Effector memory CD4-positive, alpha-beta T cell (primary cell): ENCODE measurements at regions not wholly inside any gene's neighbourhood (a gene's known extent, or its start where the extent isn't known, plus 50 kb on each side); places are given as distances from the start of the nearest gene placed in this dataset.

ENCODE experiments used
- DNase-seq, 3 donors: peaks; one replicate each; pipeline ENCODE4 v3.0.0-alpha.2; 2020
- H3K27ac ChIP-seq: 2 replicates; pipeline ENCODE4 v1.7.0; 2013; ENCODE audit warnings: mild to moderate bottlenecking, low read length, moderate library complexity; ENCODE audit not compliant: insufficient read depth, poor library complexity, severe bottlenecking
- H3K27me3 ChIP-seq: replicated peaks from 2 replicates; pipeline ENCODE4 v1.7.0; 2013; ENCODE audit warnings: mild to moderate bottlenecking, low read length; ENCODE audit not compliant: insufficient read depth, control insufficient read depth, poor library complexity, severe bottlenecking
- H3K36me3 ChIP-seq: 2 replicates; pipeline ENCODE4 v1.7.0; 2013; ENCODE audit warnings: mild to moderate bottlenecking, low read length, moderate library complexity; ENCODE audit not compliant: control insufficient read depth, insufficient read depth
- H3K4me1 ChIP-seq: 2 replicates; pipeline ENCODE4 v1.7.0; 2013; ENCODE audit warnings: low read length, mild to moderate bottlenecking; ENCODE audit not compliant: control insufficient read depth, insufficient read depth, poor library complexity, severe bottlenecking
- H3K4me3 ChIP-seq: 2 replicates; pipeline ENCODE4 v1.7.0; 2013; ENCODE audit warnings: low read length, low read depth, mild to moderate bottlenecking; ENCODE audit not compliant: insufficient read depth, poor library complexity, severe bottlenecking
- H3K9me3 ChIP-seq: 2 replicates; pipeline ENCODE4 v1.7.0; 2013; ENCODE audit warnings: mild to moderate bottlenecking, low read length, moderate library complexity; ENCODE audit not compliant: control insufficient read depth

GRCh38 chr12:18794000-18794399, 56.1 kb downstream of the CAPZA3 start:
- no peak for DNase-seq
- Histone ChIP-seq H3K27me3 (no peaks in the 10 kb centered on the region), H3K4me3 (no peak overlapping the region), H3K9me3 (no peaks in the 10 kb centered on the region), H3K27ac (no peak overlapping the region), H3K4me1 (no peaks in the 10 kb centered on the region), H3K36me3 (no peaks in the 10 kb centered on the region)

- H3K27ac ChIP-seq, result no peak overlapping the region
- H3K36me3 ChIP-seq, result no peaks in the 10 kb centered on the region
- H3K27me3 ChIP-seq, result no peaks in the 10 kb centered on the region
- no peaks in the 10 kb centered on the region for H3K9me3 ChIP-seq
- H3K4me1 ChIP-seq, result no peaks in the 10 kb centered on the region
- no peak overlapping the region for H3K4me3 ChIP-seq
- no peak for DNase-seq
Observed at GRCh38 chr12:18797604-18798003, 59.7 kb downstream of the CAPZA3 start.

GRCh38 chr12:18798535-18799361, 60.8 kb downstream of the CAPZA3 start:
- no peaks in the 10 kb centered on the region for H3K9me3 ChIP-seq
- H3K4me3 ChIP-seq, result no peak overlapping the region
- H3K4me1 ChIP-seq, result no peaks in the 10 kb centered on the region
- H3K36me3 ChIP-seq, result no peaks in the 10 kb centered on the region
- DNase-seq, result no peak
- no peaks in the 10 kb centered on the region for H3K27me3 ChIP-seq
- H3K27ac ChIP-seq, result no peak overlapping the region

GRCh38 chr12:18799561-18799960, 61.6 kb downstream of the CAPZA3 start:
- Histone ChIP-seq H3K9me3 (no peaks in the 10 kb centered on the region), H3K27me3 (no peaks in the 10 kb centered on the region), H3K27ac (no peak overlapping the region), H3K36me3 (no peaks in the 10 kb centered on the region), H3K4me3 (no peak overlapping the region), H3K4me1 (no peaks in the 10 kb centered on the region)
- DNase-seq, result no peak

- no peaks in the 10 kb centered on the region for H3K4me1 ChIP-seq
- no peaks in the 10 kb centered on the region for H3K9me3 ChIP-seq
- DNase-seq, result no peak
- no peak overlapping the region for H3K27ac ChIP-seq
- H3K36me3 ChIP-seq, result no peaks in the 10 kb centered on the region
- no peak overlapping the region for H3K4me3 ChIP-seq
- H3K27me3 ChIP-seq, result no peaks in the 10 kb centered on the region
Observed at GRCh38 chr12:18805516-18806248, 67.8 kb downstream of the CAPZA3 start.

- no peaks in the 10 kb centered on the region for H3K36me3 ChIP-seq
- DNase-seq, result no peak
- H3K27me3 ChIP-seq, result no peaks in the 10 kb centered on the region
- H3K27ac ChIP-seq, result no peak overlapping the region
- no peaks in the 10 kb centered on the region for H3K4me1 ChIP-seq
- H3K9me3 ChIP-seq, result no peaks in the 10 kb centered on the region
- no peak overlapping the region for H3K4me3 ChIP-seq
Observed at GRCh38 chr12:18807714-18808113, 69.8 kb downstream of the CAPZA3 start.

GRCh38 chr12:18808221-18808620, 70.3 kb downstream of the CAPZA3 start:
- H3K27ac ChIP-seq, result no peak overlapping the region
- no peak overlapping the region for H3K4me3 ChIP-seq
- H3K27me3 ChIP-seq, result no peaks in the 10 kb centered on the region
- no peaks in the 10 kb centered on the region for H3K36me3 ChIP-seq
- H3K4me1 ChIP-seq, result no peaks in the 10 kb centered on the region
- no peak for DNase-seq
- no peaks in the 10 kb centered on the region for H3K9me3 ChIP-seq

GRCh38 chr12:18810537-18811253, 72.8 kb downstream of the CAPZA3 start:
- no peak for DNase-seq
- Histone ChIP-seq H3K4me1 (no peaks in the 10 kb centered on the region), H3K36me3 (no peaks in the 10 kb centered on the region), H3K27me3 (no peaks in the 10 kb centered on the region), H3K27ac (no peak overlapping the region), H3K4me3 (no peak overlapping the region), H3K9me3 (no peaks in the 10 kb centered on the region)

- Histone ChIP-seq H3K27me3 (no peaks in the 10 kb centered on the region), H3K36me3 (no peaks in the 10 kb centered on the region), H3K9me3 (no peaks in the 10 kb centered on the region), H3K27ac (no peak overlapping the region), H3K4me1 (no peaks in the 10 kb centered on the region), H3K4me3 (no peak overlapping the region)
- DNase-seq, result no peak
Observed at GRCh38 chr12:18811273-18811672, 73.4 kb downstream of the CAPZA3 start.

GRCh38 chr12:18813753-18814152, 75.8 kb downstream of the CAPZA3 start:
- Histone ChIP-seq H3K27ac (no peak overlapping the region), H3K4me1 (no peaks in the 10 kb centered on the region), H3K4me3 (no peak overlapping the region), H3K27me3 (no peaks in the 10 kb centered on the region), H3K9me3 (no peaks in the 10 kb centered on the region), H3K36me3 (no peaks in the 10 kb centered on the region)
- DNase-seq, result no peak
